ENCODE measurements at regions not wholly inside any gene's neighbourhood (a gene's known extent, or its start where the extent isn't known, plus 50 kb on each side); places are given as distances from the start of the nearest gene placed in this dataset.

DNA sequence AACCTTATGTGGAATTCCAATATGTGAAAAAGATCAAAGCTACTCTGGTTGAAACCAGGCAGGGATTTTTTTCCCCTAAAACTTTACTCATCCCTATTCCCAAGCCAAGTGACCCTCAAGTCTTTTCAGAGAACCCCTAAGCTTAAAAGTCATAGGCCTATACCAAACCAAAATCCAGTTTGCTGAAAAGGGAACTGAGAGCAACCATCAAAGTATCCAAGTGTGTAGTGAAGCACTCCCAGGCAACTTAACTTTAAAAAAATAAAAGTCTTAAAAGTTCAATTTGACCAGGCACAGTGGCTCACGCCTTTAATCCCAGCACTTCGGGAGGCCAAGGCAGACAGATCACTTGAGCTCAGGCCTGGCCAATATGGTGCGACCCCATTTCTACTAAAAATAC lies 101.2 kb upstream of the DAAM1 start:
- ChIA-PET RAD21 (ENCODE audit: unreplicated experiment) (no interaction called here), SMC1A (ENCODE audit: uncharacterized antibody, unreplicated experiment) (interaction anchor here (1.2 to 1.6 kb wide), 2 partner anchors 21 to 34 kb away, joined by 3 to 4 read pairs; no protein-coding TSS in a partner anchor), POLR2A (interaction anchor here (1.3 kb wide), 1 partner anchor 10 kb away, joined by 3 read pairs; no protein-coding TSS in a partner anchor), CTCF (interaction anchor here (0.8 kb wide), 1 partner anchor 357 kb away, joined by 3 read pairs; no protein-coding TSS in a partner anchor)
- Histone ChIP-seq H3K27ac (ENCODE audit: control insufficient read depth, insufficient read depth) (no peak overlapping the region), H3K79me2 (ENCODE audit: control insufficient read depth, insufficient read depth, low read length) (no peaks in the 10 kb centered on the region), H3K9me3 (replicated peaks; ENCODE audit: control insufficient read depth, insufficient read depth, low read length) (no peaks in the 10 kb centered on the region), H3K36me3 (ENCODE audit: control insufficient read depth in 2 of 2, insufficient read depth in 2 of 2, low read length in 1 of 2) (no peaks in the 10 kb centered on the region), H3K9ac (ENCODE audit: control insufficient read depth, insufficient read depth, low read length) (no peak overlapping the region), H2AFZ (ENCODE audit: control insufficient read depth, low read depth, low read length) (no peak overlapping the region), H3K4me2 (ENCODE audit: control insufficient read depth, insufficient read depth) (no peak overlapping the region), H4K20me1 (ENCODE audit: control insufficient read depth, insufficient read depth) (no peaks in the 10 kb centered on the region), H3K27me3 (replicated peaks in 1 of 2; ENCODE audit: control insufficient read depth in 2 of 2, insufficient read depth in 2 of 2, low read length in 1 of 2) (no peaks in the 10 kb centered on the region), H3K4me3 (no peak overlapping the region), H3K4me1 (ENCODE audit: control insufficient read depth, insufficient read depth, low read length) (no peaks in the 10 kb centered on the region)
- TF ChIP-seq POU2F2 (IDR thresholded peaks at IDR 0.05; ENCODE audit: borderline replicate concordance, low read depth, low read length) (no peak), SPI1 (IDR thresholded peaks at IDR 0.05; ENCODE audit: borderline replicate concordance, insufficient read depth, low read depth, low read length) (peak; percentile 56; the same call in 1 of the 2 replicates)
- no peak for FAIRE-seq
- in situ Hi-C loops (cut with MboI) (no loop called here), intact Hi-C loops (cut with micrococcal nuclease; ENCODE audit: unreplicated experiment) (no loop called here)
- ATAC-seq: peak; percentile 40; the same call in 1 of the 3 replicates
- DNase-seq (ENCODE audit: low read depth, low spot score): no peak
- BruUV-seq (replicated peaks): no TSS peak
- 29% methylated on average over 3 of the region's 3 CpGs for WGBS (ENCODE audit: insufficient coverage, insufficient replicate concordance, low lambda C conversion rate, missing lambda C conversion rate)

DNA sequence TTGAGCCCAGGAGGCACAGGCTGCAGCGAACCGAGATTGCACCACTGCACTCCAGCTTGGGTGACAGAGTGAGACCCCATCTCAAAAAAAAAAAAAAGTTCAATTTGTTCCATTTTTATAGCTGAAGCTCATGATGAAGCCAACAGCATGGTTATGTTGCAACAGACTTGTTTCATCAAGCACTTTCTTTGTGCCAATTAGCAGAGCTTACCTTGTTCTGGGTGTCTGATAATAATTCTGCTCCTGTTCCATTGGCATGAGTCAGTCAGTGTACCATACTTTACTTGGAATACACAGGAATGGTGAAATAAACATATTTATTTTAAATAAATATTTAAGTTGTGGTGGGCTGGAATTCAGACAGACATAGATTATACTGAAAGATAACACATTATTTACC lies 100.8 kb upstream of the DAAM1 start:
- ATAC-seq (no peak), DNase-seq (ENCODE audit: low read depth, low spot score) (no peak), FAIRE-seq (no peak)
- Histone ChIP-seq H3K79me2 (ENCODE audit: control insufficient read depth, insufficient read depth, low read length) (no peaks in the 10 kb centered on the region), H3K9me3 (replicated peaks; ENCODE audit: control insufficient read depth, insufficient read depth, low read length) (no peaks in the 10 kb centered on the region), H3K4me3 (no peak overlapping the region), H2AFZ (ENCODE audit: control insufficient read depth, low read depth, low read length) (no peak overlapping the region), H3K4me1 (ENCODE audit: control insufficient read depth, insufficient read depth, low read length) (no peaks in the 10 kb centered on the region), H3K36me3 (ENCODE audit: control insufficient read depth in 2 of 2, insufficient read depth in 2 of 2, low read length in 1 of 2) (no peaks in the 10 kb centered on the region), H3K4me2 (ENCODE audit: control insufficient read depth, insufficient read depth) (no peak overlapping the region), H3K27ac (ENCODE audit: control insufficient read depth, insufficient read depth) (no peak overlapping the region), H4K20me1 (ENCODE audit: control insufficient read depth, insufficient read depth) (no peaks in the 10 kb centered on the region), H3K27me3 (replicated peaks in 1 of 2; ENCODE audit: control insufficient read depth in 2 of 2, insufficient read depth in 2 of 2, low read length in 1 of 2) (no peaks in the 10 kb centered on the region), H3K9ac (ENCODE audit: control insufficient read depth, insufficient read depth, low read length) (no peak overlapping the region)
- CTCF ChIA-PET: no interaction called here
- RAD21 ChIA-PET (ENCODE audit: unreplicated experiment): no interaction called here
- BruUV-seq (replicated peaks): no TSS peak
- TF ChIP-seq SIN3A (IDR thresholded peaks at IDR 0.05; ENCODE audit: low read depth, low read length) (no peak), DPF2 (IDR thresholded peaks at IDR 0.05) (no peak), ATF7 (IDR thresholded peaks at IDR 0.05; ENCODE audit: low read depth) (no peak), MYC (IDR thresholded peaks at IDR 0.05; ENCODE audit: insufficient read depth, insufficient read length, insufficient replicate concordance, low read length, severe bottlenecking) (no peak)
- 3% methylated on average over 2 of the region's 2 CpGs for WGBS (ENCODE audit: insufficient coverage, insufficient replicate concordance, low lambda C conversion rate, missing lambda C conversion rate)
- intact Hi-C loops (cut with micrococcal nuclease; ENCODE audit: unreplicated experiment): no loop called here
- POLR2A ChIA-PET: interaction anchor here (1.3 kb wide), 1 partner anchor 11 kb away, joined by 3 read pairs; no protein-coding TSS in a partner anchor
- in situ Hi-C loops (cut with MboI): no loop called here
- SMC1A ChIA-PET (ENCODE audit: uncharacterized antibody, unreplicated experiment): interaction anchor here (1.2 to 1.6 kb wide), 2 partner anchors 22 to 33 kb away, joined by 3 to 4 read pairs; no protein-coding TSS in a partner anchor

Data from GM12878 (cell line).